Adipocyte (in vitro differentiated cells): ENCODE measurements at regions not wholly inside any gene's neighbourhood (a gene's known extent, or its start where the extent isn't known, plus 50 kb on each side); places are given as distances from the start of the nearest gene placed in this dataset.

Experiments
- DNase-seq: peaks from one replicate; pipeline ENCODE4 v3.0.0-alpha.2; 2015; ENCODE audit warnings: low read depth
- H3K27me3 ChIP-seq: replicated peaks from 2 replicates; pipeline ENCODE4 v1.7.0; 2013; ENCODE audit warnings: mild to moderate bottlenecking, low read length, moderate library complexity; ENCODE audit not compliant: control insufficient read depth, insufficient read depth
- H3K36me3 ChIP-seq: 2 replicates; pipeline ENCODE4 v1.7.0; 2013; ENCODE audit warnings: low read length, mild to moderate bottlenecking, moderate library complexity; ENCODE audit not compliant: control insufficient read depth, insufficient read depth, severe bottlenecking
- H3K4me1 ChIP-seq: 2 replicates; pipeline ENCODE4 v1.7.0; 2013; ENCODE audit warnings: mild to moderate bottlenecking, low read length, moderate library complexity; ENCODE audit not compliant: control insufficient read depth, insufficient read depth
- H3K4me3 ChIP-seq: 2 replicates; pipeline ENCODE4 v1.7.0; 2013; ENCODE audit warnings: mild to moderate bottlenecking, low read length, moderate library complexity
- H3K9ac ChIP-seq: 2 replicates; pipeline ENCODE4 v1.7.0; 2013; ENCODE audit warnings: mild to moderate bottlenecking, low read length, moderate library complexity
- H3K9me3 ChIP-seq: 2 replicates; pipeline ENCODE4 v1.7.0; 2013; ENCODE audit warnings: mild to moderate bottlenecking, low read length, moderate library complexity; ENCODE audit not compliant: control insufficient read depth

DNA sequence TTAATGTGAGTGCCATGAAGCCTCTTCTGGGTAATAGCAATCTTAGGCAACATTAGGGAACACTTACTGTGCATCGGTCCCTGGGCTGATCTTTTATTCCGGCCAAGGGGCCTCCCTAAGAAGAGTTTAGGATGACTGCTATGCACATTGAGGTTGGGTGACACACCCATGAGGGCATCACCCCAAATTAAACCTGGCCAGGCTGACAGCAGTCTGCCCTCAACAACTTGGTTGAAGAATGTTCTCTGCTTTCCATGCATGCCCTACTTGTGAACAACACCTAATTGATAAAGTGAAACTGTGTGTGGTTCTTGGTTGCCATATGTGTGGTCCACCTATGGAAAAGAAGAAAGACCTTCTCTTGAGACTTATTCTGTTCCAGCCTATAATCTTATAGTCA is 1098.0 kb downstream of the BCL11B start:
- no peak for DNase-seq
- H3K4me1 ChIP-seq, result no peaks in the 10 kb centered on the region
- H3K9me3 ChIP-seq, result no peaks in the 10 kb centered on the region
- H3K27me3 ChIP-seq, result no peaks in the 10 kb centered on the region
- no peak overlapping the region for H3K4me3 ChIP-seq
- H3K36me3 ChIP-seq, result no peaks in the 10 kb centered on the region
- H3K9ac ChIP-seq, result no peak overlapping the region

DNA sequence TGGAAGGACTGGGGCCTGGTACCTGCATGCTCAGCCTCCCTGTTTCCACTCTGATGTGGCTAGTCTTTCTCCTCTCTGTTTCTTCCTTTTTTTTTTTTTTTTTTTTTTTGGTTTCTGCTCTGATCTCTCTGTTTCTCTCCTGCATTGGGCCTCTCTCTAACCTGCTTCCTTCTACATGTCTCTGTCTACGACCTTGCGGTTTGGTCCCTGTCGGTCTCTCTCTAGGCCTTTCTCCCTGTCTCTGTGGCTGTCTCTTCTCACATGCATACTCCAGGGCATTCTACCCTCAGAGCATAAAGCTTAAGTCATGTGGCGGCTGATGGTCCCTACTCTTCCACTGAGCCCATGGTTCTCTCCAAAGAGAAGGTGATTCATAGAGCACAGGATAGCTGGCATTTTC is 1096.6 kb downstream of the BCL11B start:
- no peak overlapping the region for H3K9ac ChIP-seq
- H3K36me3 ChIP-seq, result no peaks in the 10 kb centered on the region
- H3K9me3 ChIP-seq, result no peaks in the 10 kb centered on the region
- no peaks in the 10 kb centered on the region for H3K4me1 ChIP-seq
- H3K4me3 ChIP-seq, result no peak overlapping the region
- H3K27me3 ChIP-seq, result no peaks in the 10 kb centered on the region
- no peak for DNase-seq

DNA sequence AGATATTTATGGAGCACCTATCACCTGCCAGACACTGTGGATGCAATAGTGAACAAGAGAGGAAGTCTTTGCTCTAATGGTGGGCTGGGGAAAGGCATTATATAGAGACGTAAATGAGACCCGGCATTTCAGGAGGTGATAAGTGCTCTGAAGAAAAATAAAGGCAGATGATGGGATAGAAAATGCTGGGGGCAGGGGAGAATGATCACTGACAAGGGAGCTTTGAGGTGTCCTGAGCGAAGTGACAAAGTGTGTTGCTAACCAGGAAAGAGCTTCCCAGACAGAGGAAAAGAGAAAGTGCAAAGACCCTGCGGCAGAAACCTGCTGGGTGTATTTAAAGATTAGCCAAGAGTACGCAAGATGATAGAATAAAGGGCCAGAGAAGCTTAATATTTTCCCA is 1096.1 kb downstream of the BCL11B start:
- Histone ChIP-seq H3K9ac (no peak overlapping the region), H3K4me1 (no peaks in the 10 kb centered on the region), H3K36me3 (no peaks in the 10 kb centered on the region), H3K4me3 (no peak overlapping the region), H3K27me3 (no peaks in the 10 kb centered on the region), H3K9me3 (no peaks in the 10 kb centered on the region)
- no peak for DNase-seq

DNA sequence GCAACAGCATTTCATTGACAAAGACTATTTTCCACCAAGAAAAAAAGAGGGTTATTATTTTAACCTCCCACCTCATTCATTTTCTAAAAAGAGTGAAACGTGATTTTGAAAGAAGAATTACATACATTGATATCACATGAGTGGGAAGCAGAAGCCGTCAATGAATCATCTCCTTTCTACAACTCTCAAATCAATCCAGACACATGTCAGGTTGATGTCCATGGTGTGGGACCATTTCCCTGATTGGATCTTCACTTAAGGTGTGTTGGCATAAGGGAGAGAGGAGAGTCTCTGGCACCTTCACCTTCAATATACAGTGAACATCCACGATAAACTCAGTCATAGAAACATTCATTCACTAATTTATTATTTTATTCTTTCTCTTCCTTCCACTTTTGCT is 1095.1 kb downstream of the BCL11B start:
- Histone ChIP-seq H3K27me3 (no peaks in the 10 kb centered on the region), H3K36me3 (no peaks in the 10 kb centered on the region), H3K4me1 (no peaks in the 10 kb centered on the region), H3K9me3 (no peaks in the 10 kb centered on the region), H3K9ac (no peak overlapping the region), H3K4me3 (no peak overlapping the region)
- no peak for DNase-seq

DNA sequence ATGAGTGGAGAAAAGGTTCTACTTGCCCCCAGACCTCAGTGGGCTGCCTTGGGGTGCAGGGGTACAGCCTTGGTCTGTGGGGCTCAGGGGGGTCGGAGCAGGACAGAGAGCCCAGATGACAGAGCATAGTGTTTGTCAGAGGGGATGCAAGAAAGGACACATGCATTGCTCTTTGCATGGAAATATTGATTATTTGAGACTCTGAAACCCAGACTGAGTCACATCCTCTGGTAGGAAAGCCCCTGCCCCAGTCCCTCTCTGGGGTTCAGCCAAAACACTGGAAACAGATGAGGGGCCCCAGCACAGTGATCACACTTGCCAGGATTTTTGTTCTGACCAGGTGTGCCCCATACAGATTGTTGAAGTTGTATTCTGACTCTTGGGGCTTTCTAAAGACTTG is 1094.4 kb downstream of the BCL11B start:
- Histone ChIP-seq H3K4me1 (no peaks in the 10 kb centered on the region), H3K27me3 (no peaks in the 10 kb centered on the region), H3K9me3 (no peaks in the 10 kb centered on the region), H3K4me3 (no peak overlapping the region), H3K9ac (no peak overlapping the region), H3K36me3 (no peaks in the 10 kb centered on the region)
- no peak for DNase-seq

DNA sequence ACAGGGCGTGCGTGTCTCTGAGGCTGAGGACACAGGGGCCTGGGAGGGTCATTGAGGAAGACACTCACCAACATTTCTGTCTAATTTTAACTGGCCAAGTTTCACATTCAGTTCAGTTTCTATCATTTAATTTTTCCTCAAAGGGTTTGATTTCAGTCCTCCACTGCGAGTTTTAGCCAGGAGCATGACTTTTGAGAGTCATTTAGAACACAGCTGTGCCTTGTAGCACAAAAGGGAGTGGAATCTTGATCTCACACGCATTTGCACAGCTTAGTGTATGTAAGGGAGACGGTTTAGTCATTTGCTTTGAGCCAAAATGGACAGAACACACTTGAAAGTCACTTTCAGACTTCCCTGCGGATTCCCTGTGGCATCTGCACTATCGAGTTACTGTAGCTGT is 1090.8 kb downstream of the BCL11B start:
- Histone ChIP-seq H3K9ac (no peak overlapping the region), H3K27me3 (no peaks in the 10 kb centered on the region), H3K4me1 (no peaks in the 10 kb centered on the region), H3K36me3 (no peaks in the 10 kb centered on the region), H3K4me3 (no peak overlapping the region), H3K9me3 (no peaks in the 10 kb centered on the region)
- DNase-seq, result no peak

DNA sequence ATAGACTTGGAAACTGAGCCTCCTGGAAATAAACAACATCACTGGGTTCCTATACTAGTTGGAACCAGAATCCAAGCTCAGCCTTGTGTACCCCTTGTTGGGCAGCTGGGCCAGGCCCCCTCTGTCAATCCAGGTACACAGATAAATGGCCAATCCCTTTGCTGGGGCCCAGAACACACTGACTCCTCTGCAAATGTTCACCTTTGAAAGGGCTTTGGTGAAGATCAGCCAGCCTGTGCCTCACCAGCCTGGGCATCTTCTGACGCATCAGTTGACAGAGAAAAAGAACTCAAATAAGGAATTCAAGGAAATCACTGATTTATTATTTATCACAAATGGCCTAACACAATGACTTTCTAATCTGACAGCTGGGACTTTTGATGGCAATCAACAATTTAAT is 1090.2 kb downstream of the BCL11B start:
- no peaks in the 10 kb centered on the region for H3K36me3 ChIP-seq
- no peaks in the 10 kb centered on the region for H3K9me3 ChIP-seq
- no peak for DNase-seq
- H3K9ac ChIP-seq, result no peak overlapping the region
- no peaks in the 10 kb centered on the region for H3K27me3 ChIP-seq
- H3K4me1 ChIP-seq, result no peaks in the 10 kb centered on the region
- no peak overlapping the region for H3K4me3 ChIP-seq

DNA sequence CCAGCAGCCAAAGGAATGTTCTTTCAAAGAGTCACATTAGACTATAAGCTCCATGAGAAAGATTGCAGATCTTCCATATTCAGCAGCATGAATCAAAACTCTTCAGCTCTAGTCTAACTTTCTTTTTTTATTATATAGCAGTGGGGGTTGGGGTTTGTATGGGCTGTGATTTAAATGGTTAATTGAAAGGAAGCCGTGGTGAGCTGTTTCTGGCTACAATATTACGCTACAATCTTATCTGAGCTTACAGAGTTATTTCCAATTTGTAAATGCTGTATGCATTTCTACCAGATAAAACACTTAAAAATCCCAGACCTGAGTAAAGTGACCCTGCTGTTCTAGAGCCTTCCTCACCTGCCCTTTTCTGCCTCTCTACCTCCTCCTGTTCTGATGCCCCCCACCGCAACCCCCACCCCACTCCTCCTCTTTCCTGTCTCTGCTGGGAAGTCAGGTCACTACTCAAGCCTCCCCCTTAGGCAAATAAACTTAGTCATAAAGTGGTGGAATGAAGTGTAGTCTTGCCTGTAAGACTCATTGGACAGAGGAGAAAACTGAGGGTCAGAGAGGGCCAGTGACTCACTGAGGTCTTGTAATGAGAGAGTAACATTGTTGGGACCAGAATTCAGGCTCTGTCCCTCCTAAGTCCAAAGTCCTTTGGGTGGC is 1089.5 kb downstream of the BCL11B start:
- Histone ChIP-seq H3K9me3 (no peaks in the 10 kb centered on the region), H3K4me3 (no peak overlapping the region), H3K36me3 (no peaks in the 10 kb centered on the region), H3K4me1 (no peaks in the 10 kb centered on the region), H3K9ac (no peak overlapping the region), H3K27me3 (no peaks in the 10 kb centered on the region)
- DNase-seq, result no peak

DNA sequence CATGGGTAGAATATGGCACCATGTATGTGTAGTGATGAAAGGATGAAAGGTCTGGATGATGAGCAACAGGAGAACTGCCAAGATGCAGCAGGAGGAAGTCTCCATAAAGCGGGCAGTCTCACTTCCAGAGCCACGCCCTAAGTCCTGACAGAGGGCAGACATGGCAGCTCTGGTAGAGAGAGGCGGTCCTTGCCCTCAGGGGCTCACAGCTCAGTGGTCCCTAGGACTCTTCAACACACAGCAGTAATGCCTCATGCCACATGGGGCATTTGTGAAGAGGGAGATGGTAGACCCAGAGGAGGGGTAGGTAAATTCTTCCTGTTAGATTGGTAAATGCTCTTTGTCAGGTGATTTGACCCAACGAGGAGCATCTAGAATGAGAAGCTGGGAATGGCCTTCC is 1088.4 kb downstream of the BCL11B start:
- no peak overlapping the region for H3K4me3 ChIP-seq
- H3K36me3 ChIP-seq, result no peaks in the 10 kb centered on the region
- no peaks in the 10 kb centered on the region for H3K9me3 ChIP-seq
- H3K4me1 ChIP-seq, result no peaks in the 10 kb centered on the region
- H3K27me3 ChIP-seq, result no peaks in the 10 kb centered on the region
- no peak for DNase-seq
- no peak overlapping the region for H3K9ac ChIP-seq

DNA sequence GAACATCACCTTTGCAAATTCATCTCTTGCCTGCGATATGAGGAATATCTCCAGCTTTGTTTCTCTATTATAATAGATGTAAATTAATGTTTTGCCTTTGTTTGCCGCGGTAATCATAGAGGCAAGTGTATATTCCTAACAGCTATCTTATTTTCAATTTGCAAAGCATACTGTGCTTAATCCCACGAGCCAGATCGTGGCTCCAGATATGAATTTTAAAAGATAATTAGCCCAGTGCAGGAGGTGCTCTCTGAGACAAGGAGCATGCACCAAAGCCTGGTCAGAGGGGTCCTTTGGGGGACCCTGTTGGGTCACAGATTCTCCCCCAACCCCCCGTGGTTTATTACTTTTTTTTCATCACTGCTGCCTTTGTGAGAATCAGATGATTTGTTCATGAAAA is 1087.5 kb downstream of the BCL11B start:
- Histone ChIP-seq H3K36me3 (no peaks in the 10 kb centered on the region), H3K9me3 (no peaks in the 10 kb centered on the region), H3K27me3 (no peaks in the 10 kb centered on the region), H3K9ac (no peak overlapping the region), H3K4me3 (no peak overlapping the region), H3K4me1 (no peaks in the 10 kb centered on the region)
- no peak for DNase-seq

DNA sequence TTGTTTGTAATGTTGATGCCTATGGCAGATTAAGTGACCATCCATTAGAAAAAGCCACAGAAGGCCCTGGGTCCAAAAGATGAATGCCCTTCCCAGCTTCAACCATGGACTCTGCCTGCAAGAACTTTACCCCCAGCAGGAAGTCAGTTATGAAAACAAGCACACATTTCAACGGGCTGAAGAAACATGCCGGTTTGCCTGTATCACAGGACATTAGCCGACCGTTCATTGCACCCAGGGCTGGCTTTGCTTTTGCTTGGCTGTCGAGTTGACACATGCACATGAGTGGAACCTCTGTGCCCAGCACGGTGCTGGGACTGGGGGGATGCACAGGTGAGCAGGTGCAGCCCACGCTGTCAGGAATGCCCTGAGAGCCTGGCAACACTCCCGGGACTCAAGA is 1087.0 kb downstream of the BCL11B start:
- Histone ChIP-seq H3K4me1 (no peaks in the 10 kb centered on the region), H3K9me3 (no peaks in the 10 kb centered on the region), H3K9ac (no peak overlapping the region), H3K4me3 (no peak overlapping the region), H3K27me3 (no peaks in the 10 kb centered on the region), H3K36me3 (no peaks in the 10 kb centered on the region)
- no peak for DNase-seq

DNA sequence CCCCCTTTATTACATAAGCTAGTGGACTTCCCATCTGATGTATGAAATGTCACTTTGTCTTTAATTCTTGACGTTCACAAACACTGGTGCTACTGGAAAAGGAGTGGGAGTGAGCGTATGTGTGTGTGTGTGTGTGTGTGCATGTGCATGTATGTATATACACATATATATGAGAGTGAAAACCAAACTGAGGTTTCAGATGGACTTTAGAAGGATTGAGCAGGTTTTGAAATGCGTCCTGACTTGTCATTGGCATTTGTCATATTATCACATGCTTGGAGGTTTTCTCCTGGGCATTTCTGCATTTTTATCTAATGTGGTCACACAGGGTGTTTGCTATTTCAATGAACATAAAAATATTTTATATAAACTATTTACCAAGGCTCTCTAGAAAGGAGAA is 1085.9 kb downstream of the BCL11B start:
- Histone ChIP-seq H3K4me1 (no peaks in the 10 kb centered on the region), H3K9ac (no peak overlapping the region), H3K4me3 (no peak overlapping the region), H3K27me3 (no peaks in the 10 kb centered on the region), H3K36me3 (no peaks in the 10 kb centered on the region), H3K9me3 (no peaks in the 10 kb centered on the region)
- no peak for DNase-seq
